ENCODE measurements at regions not wholly inside any gene's neighbourhood (a gene's known extent, or its start where the extent isn't known, plus 50 kb on each side); places are given as distances from the start of the nearest gene placed in this dataset.

DNA sequence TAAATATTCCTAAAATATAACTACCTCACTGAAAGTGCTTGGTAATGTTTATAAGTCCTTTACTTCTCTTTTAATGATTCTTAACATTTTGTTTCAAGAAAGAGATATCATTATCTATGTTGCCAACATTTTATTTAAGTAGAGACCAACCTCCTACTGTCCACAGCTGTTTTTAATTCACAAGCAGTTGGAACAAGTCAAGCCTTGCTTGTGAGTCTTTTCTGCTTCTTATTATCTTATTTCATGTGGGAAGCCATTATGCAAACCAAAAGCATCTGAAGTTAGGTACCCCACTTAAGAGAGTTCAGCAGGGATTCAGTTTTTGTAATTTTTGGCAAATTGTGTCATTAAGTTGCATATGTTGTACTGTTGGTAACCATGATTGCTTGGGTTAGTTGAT lies 1714.5 kb downstream of the GRIK2 start:
- TF ChIP-seq, protein P1, sequence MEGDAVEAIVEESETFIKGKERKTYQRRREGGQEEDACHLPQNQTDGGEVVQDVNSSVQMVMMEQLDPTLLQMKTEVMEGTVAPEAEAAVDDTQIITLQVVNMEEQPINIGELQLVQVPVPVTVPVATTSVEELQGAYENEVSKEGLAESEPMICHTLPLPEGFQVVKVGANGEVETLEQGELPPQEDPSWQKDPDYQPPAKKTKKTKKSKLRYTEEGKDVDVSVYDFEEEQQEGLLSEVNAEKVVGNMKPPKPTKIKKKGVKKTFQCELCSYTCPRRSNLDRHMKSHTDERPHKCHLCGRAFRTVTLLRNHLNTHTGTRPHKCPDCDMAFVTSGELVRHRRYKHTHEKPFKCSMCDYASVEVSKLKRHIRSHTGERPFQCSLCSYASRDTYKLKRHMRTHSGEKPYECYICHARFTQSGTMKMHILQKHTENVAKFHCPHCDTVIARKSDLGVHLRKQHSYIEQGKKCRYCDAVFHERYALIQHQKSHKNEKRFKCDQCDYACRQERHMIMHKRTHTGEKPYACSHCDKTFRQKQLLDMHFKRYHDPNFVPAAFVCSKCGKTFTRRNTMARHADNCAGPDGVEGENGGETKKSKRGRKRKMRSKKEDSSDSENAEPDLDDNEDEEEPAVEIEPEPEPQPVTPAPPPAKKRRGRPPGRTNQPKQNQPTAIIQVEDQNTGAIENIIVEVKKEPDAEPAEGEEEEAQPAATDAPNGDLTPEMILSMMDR (IDR thresholded peaks at IDR 0.05), result no peak
- no peak for TF ChIP-seq POLR2AphosphoS5 (IDR thresholded peaks at IDR 0.05)
- TF ChIP-seq POLR2A (IDR thresholded peaks at IDR 0.05), result no peak
- TF ChIP-seq EP300 (IDR thresholded peaks at IDR 0.05), result no peak
